Amniotic epithelial cell (primary cell): ENCODE measurements at regions not wholly inside any gene's neighbourhood (a gene's known extent, or its start where the extent isn't known, plus 50 kb on each side); places are given as distances from the start of the nearest gene placed in this dataset.

Experiments used
- DNase-seq: peaks from one replicate; pipeline ENCODE4 v3.0.0-alpha.2; 2010; ENCODE audit warnings: low read depth

- DNase-seq: no peak
Observed at GRCh38 chr12:84676787-84677186, 235.8 kb downstream of the SLC6A15 start.

- DNase-seq: peak; percentile 67
Observed at GRCh38 chr12:84661786-84662185, 250.8 kb downstream of the SLC6A15 start.

DNA sequence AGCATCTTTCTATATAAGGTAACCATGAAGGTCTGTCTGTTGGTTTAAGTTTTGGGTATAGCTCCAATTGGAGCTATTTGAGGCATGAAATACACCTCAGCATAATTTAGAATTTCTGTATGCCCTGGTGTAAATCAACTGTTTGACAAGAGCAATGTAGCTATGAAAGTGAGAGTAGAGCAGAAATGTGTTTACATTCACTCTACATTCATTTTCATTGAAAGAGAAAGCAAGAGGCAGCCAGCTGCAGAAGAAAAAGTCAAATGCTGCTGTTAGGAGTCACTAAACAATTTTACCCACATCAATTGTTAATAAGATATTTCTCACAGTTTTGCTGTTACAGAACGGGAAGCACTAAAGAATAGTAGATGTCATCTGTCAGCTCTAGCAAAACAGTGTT, 252.5 kb downstream of the SLC6A15 start:
- no peak for DNase-seq

GRCh38 chr12:84658877-84659276, 253.7 kb downstream of the SLC6A15 start:
- DNase-seq: no peak

GRCh38 chr12:84656705-84657104, 255.9 kb downstream of the SLC6A15 start:
- DNase-seq: no peak

DNA sequence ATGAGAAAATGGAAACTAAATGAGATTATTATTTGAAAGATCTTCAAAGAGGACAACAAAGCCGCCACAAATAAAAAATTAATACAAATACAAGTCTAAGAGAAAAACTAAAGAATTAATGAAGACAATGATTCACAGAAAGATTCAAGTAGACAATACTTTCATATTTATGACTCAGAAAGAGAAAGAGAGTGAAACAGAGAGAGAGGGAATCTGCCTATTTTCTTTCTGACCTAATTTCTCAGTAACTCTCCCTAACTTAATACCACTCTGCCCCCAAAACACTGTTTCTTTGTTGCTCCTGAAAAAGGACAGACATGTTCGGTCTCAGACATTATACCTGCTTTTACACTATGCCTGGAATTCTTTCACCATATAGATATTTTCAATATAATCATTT, 259.1 kb downstream of the SLC6A15 start:
- no peak for DNase-seq

- DNase-seq: no peak
Observed at GRCh38 chr12:84648425-84648824, 264.2 kb downstream of the SLC6A15 start.

GRCh38 chr12:84644908-84645307, 267.7 kb downstream of the SLC6A15 start:
- no peak for DNase-seq

DNA sequence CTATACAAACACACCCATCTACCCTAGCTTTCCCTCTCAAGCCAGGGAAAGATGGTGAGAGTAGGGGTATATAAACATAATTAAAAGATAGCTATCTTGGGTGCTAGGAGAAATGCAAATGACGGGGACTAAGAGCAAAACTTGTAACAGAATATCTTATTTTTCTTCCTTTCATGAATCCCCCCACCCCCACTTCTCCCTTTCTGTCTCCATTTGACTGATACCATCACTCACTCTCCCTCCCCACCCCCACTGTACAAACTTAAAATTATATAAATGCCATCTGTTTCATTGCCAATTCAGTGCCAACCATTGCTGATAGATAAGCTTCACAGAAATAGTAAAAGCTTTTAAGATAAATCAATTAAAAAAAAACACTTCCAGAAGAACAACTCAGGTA, 268.6 kb downstream of the SLC6A15 start:
- no peak for DNase-seq

GRCh38 chr12:84641940-84642545, 270.6 kb downstream of the SLC6A15 start:
- no peak for DNase-seq

DNA sequence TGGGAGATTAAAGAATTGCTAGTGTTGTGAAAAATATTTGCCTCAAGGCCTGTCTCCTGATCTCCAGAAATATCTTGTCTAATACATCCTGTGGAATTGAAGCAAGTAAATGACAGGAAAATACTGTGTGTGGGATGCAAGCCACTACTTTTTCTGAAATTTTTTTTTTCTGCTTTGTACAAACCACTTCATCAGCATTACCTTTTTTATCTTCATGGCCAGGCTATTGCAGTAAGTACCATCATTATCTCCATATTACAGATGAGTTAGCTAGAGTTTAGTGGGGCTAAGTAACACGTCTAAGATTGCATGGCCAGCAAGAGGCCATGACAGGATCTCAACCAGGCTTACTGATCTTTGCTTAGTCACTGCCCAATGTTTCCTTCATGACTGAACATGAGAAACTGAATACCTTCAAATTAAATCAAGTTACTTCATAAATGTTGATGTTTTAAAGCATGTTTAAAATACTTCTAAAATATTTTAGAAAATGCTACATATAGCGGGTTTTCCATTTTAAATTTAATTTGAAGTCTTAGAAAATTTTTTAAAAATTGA, 273.7 kb downstream of the SLC6A15 start:
- DNase-seq: peak; percentile 47

GRCh38 chr12:84637926-84638325, 274.7 kb downstream of the SLC6A15 start:
- peak; percentile 25 for DNase-seq

GRCh38 chr12:84636801-84637290, 275.8 kb downstream of the SLC6A15 start:
- peak; percentile 13 for DNase-seq

- DNase-seq: no peak
Observed at GRCh38 chr12:84634526-84634925, 278.1 kb downstream of the SLC6A15 start.

DNA sequence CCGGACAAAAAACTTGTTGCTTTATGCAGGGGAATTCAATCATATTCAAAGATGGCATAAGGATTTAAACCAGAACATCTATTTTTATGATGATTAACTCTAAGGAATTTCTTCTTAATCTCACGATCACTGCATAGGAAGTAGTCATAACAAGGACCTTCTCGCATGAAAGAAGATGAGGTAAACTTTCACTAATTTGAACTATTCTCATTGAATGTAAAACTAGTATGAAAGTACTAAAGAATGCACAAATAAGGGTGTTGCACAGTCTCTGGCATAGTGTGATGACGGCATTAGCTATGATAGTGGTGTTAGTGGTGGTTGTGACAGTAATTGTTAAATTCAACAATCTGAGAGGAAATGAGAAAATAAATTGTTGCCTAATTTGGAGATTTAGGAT, 280.0 kb downstream of the SLC6A15 start:
- peak; percentile 58 for DNase-seq

DNA sequence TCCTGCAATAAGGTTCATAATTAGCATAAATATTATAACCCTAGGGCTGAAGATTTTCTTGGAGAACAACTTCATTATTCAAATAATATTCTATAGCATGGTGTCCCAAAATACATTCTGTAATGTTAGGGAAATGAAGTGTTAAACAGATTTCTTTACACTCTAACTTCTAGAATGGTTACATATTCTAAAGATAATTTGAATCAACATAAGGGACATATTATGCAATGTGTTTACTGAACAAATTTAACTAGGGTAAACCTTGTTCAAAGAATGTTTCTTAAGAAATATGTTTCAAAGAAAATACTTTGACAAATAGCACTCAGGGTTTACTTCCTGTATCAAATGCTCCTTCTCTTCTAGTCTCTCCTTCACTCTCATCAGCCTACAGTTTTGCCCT, 281.6 kb downstream of the SLC6A15 start:
- no peak for DNase-seq

GRCh38 chr12:84627593-84627992, 285.0 kb downstream of the SLC6A15 start:
- DNase-seq: no peak

DNA sequence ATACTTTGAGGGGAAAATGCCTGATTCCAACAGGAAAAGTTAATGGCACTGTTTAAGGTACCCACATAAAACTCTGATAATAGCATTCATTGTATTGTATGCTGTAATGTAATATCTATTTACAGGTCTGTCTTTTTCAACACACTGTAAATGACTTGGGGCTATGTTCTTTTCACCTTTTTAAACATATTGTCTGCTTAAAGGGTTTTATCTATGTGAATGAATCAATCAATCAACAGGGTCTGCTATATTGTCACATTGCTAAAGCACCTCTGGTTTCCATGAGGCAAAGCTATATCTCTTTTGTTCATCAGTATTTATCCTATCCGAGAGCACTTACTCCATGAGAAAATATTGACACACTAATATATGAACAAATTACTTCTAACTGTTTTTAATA, 288.0 kb downstream of the SLC6A15 start:
- DNase-seq: no peak

DNA sequence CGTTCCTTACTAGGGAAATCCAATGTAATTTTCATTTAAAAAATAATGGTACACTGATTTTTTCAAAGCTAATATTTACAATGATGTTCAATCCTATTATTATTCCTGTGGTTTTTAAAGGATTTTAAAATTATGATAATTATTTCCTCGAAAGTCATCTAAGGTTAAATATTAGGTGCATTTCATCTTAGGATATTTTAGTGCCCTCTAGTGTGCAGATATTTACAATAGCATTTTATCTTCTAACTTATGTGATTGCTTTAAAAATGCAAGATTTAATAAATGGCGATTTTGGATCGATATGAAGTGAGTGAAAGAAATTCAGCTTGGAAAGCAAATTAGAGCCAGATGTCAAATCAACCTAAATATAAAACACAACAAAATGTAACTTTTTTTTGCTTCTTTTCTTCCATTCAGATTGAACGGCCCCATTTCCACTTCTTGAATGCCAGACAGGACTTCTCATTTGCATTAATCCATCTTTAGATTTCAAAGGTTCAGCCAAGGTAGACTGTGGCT, 293.5 kb downstream of the SLC6A15 start:
- DNase-seq: no peak

DNA sequence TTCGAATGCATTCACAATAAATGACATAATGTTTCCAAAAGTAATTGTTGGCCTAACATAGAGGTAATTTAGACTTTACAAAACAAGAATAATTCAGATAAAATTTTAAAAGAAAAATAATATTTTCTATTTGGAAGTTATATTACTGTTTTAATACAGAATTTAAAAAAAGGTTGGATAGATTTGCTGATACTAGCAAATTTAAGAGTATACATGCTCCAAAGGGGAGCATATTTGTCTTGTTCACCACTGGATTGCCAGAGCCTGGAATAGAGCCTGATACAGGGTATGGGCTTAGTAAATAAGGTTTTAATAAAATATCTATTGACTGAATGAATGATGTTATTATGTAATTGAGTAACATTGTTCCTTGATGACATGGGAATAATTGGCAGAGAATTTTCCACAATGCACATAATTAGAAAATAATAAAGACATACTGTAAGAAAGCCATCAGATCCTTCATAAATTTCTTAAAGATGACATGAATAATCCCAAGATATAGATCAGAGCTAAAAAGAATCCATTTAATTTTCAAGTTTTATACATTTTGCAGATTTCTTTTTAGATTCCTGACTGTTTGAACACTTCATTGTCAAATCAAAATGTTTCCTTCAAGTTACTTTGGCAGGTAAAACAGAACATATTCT, 305.3 kb downstream of the SLC6A15 start:
- DNase-seq: no peak

DNA sequence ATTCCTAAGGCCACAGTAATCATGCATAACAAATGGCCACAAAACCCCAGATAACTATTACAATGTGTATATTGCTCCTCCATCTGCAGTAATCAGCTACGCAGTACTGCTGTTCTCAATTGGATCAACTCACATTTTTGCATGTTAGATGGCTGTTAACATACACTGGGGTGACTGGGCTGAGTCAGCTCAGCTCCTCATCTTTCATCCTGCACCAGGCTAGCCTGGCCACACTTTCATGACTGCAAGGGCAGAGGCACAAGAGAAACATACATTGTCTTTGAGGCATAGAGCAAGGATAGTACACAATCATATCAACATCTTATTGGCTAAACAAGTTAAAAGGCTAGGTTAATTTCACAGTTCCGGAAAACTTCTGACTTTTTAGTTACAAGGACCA, 306.6 kb downstream of the SLC6A15 start:
- no peak for DNase-seq

- DNase-seq: no peak
Observed at GRCh38 chr12:84604551-84604950, 308.0 kb downstream of the SLC6A15 start.

DNA sequence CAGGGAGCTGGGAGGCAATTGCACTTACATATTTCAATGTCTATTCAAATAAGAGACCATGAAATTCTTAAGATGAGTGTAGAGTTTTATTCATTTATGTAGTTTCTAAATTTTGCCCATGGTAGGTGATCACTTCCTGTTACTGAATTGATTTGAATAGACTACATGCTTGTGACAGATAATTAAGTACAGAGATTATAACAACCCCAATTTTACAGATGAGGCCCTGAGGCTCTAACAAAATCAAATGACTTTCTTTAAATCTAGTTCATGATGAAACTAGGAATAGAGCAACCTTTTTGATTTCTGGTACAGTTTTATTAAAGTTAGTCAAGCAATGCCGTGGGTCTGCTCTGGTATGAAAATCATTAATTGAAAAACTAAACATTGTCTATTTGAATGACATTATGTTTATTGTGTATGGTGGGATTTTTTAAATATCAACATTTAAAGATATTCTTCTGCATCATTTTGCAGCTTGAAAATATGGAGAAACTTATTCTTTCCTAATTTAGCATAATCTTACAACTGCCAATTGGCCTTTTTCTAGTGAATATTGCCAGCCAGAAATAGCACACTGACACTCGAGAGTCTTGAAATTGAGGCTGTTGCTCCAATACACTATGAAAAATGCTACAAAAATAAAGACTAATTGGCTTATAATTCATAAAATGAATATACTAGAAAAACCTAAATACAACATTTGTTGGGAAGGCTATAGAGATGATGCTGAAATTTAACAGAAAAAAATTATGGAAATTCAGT, 308.9 kb downstream of the SLC6A15 start:
- no peak for DNase-seq
